SIG-M5 treated with dmso at 0.1 percent for 504 hours (cell line): ENCODE measurements at regions not wholly inside any gene's neighbourhood (a gene's known extent, or its start where the extent isn't known, plus 50 kb on each side); places are given as distances from the start of the nearest gene placed in this dataset.

ENCODE experiments used
- DNase-seq: peaks from one replicate; lab custom pipeline; 2025; ENCODE audit not compliant: unreplicated experiment; lab: John Stamatoyannopoulos, UW

- no peak for DNase-seq
These were observed 163.5 kb downstream of the RNF152 start for GRCh38 chr18:61729322-61729721.

GRCh38 chr18:61727241-61728193, 165.3 kb downstream of the RNF152 start:
- DNase-seq, result no peak

GRCh38 chr18:61724532-61724931, 168.3 kb downstream of the RNF152 start:
- no peak for DNase-seq

GRCh38 chr18:61722247-61722646, 170.6 kb downstream of the RNF152 start:
- no peak for DNase-seq

GRCh38 chr18:61720496-61720895, 172.3 kb downstream of the RNF152 start:
- DNase-seq, result no peak

- DNase-seq, result no peak
These were observed 173.1 kb downstream of the RNF152 start for GRCh38 chr18:61719671-61720070.

GRCh38 chr18:61718944-61719343, 173.9 kb downstream of the RNF152 start:
- no peak for DNase-seq

GRCh38 chr18:61714421-61714820, 178.4 kb downstream of the RNF152 start:
- DNase-seq, result no peak

GRCh38 chr18:61713502-61713901, 179.3 kb downstream of the RNF152 start:
- no peak for DNase-seq

GRCh38 chr18:61710082-61710620, 182.7 kb downstream of the RNF152 start:
- no peak for DNase-seq

GRCh38 chr18:61706276-61706915, 186.4 kb downstream of the RNF152 start:
- DNase-seq, result no peak

GRCh38 chr18:61703508-61703907, 189.3 kb downstream of the RNF152 start:
- DNase-seq, result no peak

- no peak for DNase-seq
These were observed 190.8 kb downstream of the RNF152 start for GRCh38 chr18:61702007-61702406.

- DNase-seq, result no peak
These were observed 193.3 kb downstream of the RNF152 start for GRCh38 chr18:61699397-61700110.

GRCh38 chr18:61697306-61697909, 195.4 kb downstream of the RNF152 start:
- DNase-seq, result no peak

- DNase-seq, result no peak
These were observed 198.6 kb downstream of the RNF152 start for GRCh38 chr18:61694236-61694635.

- DNase-seq, result no peak
These were observed 202.2 kb downstream of the RNF152 start for GRCh38 chr18:61690418-61691138.

- no peak for DNase-seq
These were observed 205.5 kb downstream of the RNF152 start for GRCh38 chr18:61687317-61687716.

GRCh38 chr18:61683856-61684255, 209.0 kb downstream of the RNF152 start:
- DNase-seq, result no peak

- no peak for DNase-seq
These were observed 211.7 kb downstream of the RNF152 start for GRCh38 chr18:61681065-61681464.
